Ectodermal cell (in vitro differentiated cells): ENCODE measurements at regions not wholly inside any gene's neighbourhood (a gene's known extent, or its start where the extent isn't known, plus 50 kb on each side); places are given as distances from the start of the nearest gene placed in this dataset.

Experiments
- H3K27ac ChIP-seq: 2 replicates; pipeline ENCODE4 v1.7.0; 2013; ENCODE audit warnings: mild to moderate bottlenecking, low read depth, low read length; ENCODE audit not compliant: insufficient read depth, poor library complexity, severe bottlenecking
- H3K27me3 ChIP-seq: 2 replicates; pipeline ENCODE4 v1.7.0; 2013; ENCODE audit warnings: mild to moderate bottlenecking, low read length; ENCODE audit not compliant: insufficient read depth, control insufficient read depth, poor library complexity, severe bottlenecking
- H3K36me3 ChIP-seq: one replicate; pipeline ENCODE4 v1.7.0; 2013; ENCODE audit warnings: low read length; ENCODE audit not compliant: control insufficient read depth, insufficient read depth
- H3K4me1 ChIP-seq: one replicate; pipeline ENCODE4 v1.7.0; 2013; ENCODE audit warnings: low read length; ENCODE audit not compliant: control insufficient read depth, insufficient read depth
- H3K4me3 ChIP-seq: 2 replicates; pipeline ENCODE4 v1.7.0; 2013; ENCODE audit warnings: low read depth, low read length, control low read depth; ENCODE audit not compliant: insufficient read depth
- H3K9me3 ChIP-seq: 2 replicates; pipeline ENCODE4 v1.7.0; 2013; ENCODE audit warnings: mild to moderate bottlenecking, low read length, moderate library complexity; ENCODE audit not compliant: control insufficient read depth
- WGBS, 2 experiments: methylation state at CpG; one replicate each; pipeline ENCODE4 v1.1.7; 2013; ENCODE audit warnings: missing lambda C conversion rate in 2 of 2; 5-methylcytosine and 5-hydroxymethylcytosine counted together

- 95% methylated on average over 47 of the region's 47 CpGs for WGBS, 2 experiments
Measured at GRCh38 chr2:106584304-106584954, 97.3 kb downstream of the CD8B2 start.

GRCh38 chr2:106596844-106597243 lies 109.7 kb downstream of the CD8B2 start:
- Histone ChIP-seq H3K27ac (no peak overlapping the region), H3K9me3 (no peaks in the 10 kb centered on the region), H3K27me3 (no peaks in the 10 kb centered on the region), H3K4me3 (no peak overlapping the region), H3K4me1 (no peaks in the 10 kb centered on the region), H3K36me3 (no peaks in the 10 kb centered on the region)
- WGBS, 2 experiments: 69 to 71% methylated on average over 3 to 4 of the region's 4 CpGs

More at GRCh38 chr2:106584304-106584954, 97.3 kb downstream of the CD8B2 start:
- Histone ChIP-seq H3K4me1 (peaks cover 5% of the 10 kb centered on the region), H3K27ac (no peak overlapping the region), H3K4me3 (no peak overlapping the region), H3K27me3 (peaks cover 9% of the 10 kb centered on the region), H3K36me3 (no peaks in the 10 kb centered on the region), H3K9me3 (no peaks in the 10 kb centered on the region)

GRCh38 chr2:106599540-106599939 lies 112.4 kb downstream of the CD8B2 start:
- Histone ChIP-seq H3K9me3 (no peaks in the 10 kb centered on the region), H3K27me3 (no peaks in the 10 kb centered on the region), H3K4me1 (no peaks in the 10 kb centered on the region), H3K36me3 (no peaks in the 10 kb centered on the region), H3K27ac (no peak overlapping the region), H3K4me3 (no peak overlapping the region)
- 82 to 98% methylated on average over 2 to 3 of the region's 3 CpGs for WGBS, 2 experiments

GRCh38 chr2:106602042-106602441 lies 114.9 kb downstream of the CD8B2 start:
- no peak overlapping the region for H3K27ac ChIP-seq
- H3K4me3 ChIP-seq: no peak overlapping the region
- H3K36me3 ChIP-seq: no peaks in the 10 kb centered on the region
- WGBS, 2 experiments: 84 to 88% methylated on average over 4 of the region's 4 CpGs
- H3K27me3 ChIP-seq: no peaks in the 10 kb centered on the region
- no peaks in the 10 kb centered on the region for H3K9me3 ChIP-seq
- no peaks in the 10 kb centered on the region for H3K4me1 ChIP-seq

GRCh38 chr2:106606652-106607051 lies 119.5 kb downstream of the CD8B2 start:
- Histone ChIP-seq H3K4me1 (no peaks in the 10 kb centered on the region), H3K9me3 (no peaks in the 10 kb centered on the region), H3K4me3 (no peak overlapping the region), H3K27ac (no peak overlapping the region), H3K27me3 (no peaks in the 10 kb centered on the region), H3K36me3 (no peaks in the 10 kb centered on the region)
- WGBS, 2 experiments: 91 to 92% methylated on average over 2 to 3 of the region's 3 CpGs

GRCh38 chr2:106607371-106607770 lies 120.2 kb downstream of the CD8B2 start:
- no peaks in the 10 kb centered on the region for H3K27me3 ChIP-seq
- H3K4me3 ChIP-seq: no peak overlapping the region
- 85 to 97% methylated on average over 1 of the region's 1 CpG for WGBS, 2 experiments
- H3K36me3 ChIP-seq: no peaks in the 10 kb centered on the region
- H3K9me3 ChIP-seq: no peaks in the 10 kb centered on the region
- H3K27ac ChIP-seq: no peak overlapping the region
- H3K4me1 ChIP-seq: no peaks in the 10 kb centered on the region

- H3K36me3 ChIP-seq: no peaks in the 10 kb centered on the region
- H3K27ac ChIP-seq: no peak overlapping the region
- no peaks in the 10 kb centered on the region for H3K9me3 ChIP-seq
- no peak overlapping the region for H3K4me3 ChIP-seq
- H3K27me3 ChIP-seq: no peaks in the 10 kb centered on the region
- H3K4me1 ChIP-seq: no peaks in the 10 kb centered on the region
- 98 to 100% methylated on average over 2 of the region's 2 CpGs for WGBS, 2 experiments
Measured at GRCh38 chr2:106609780-106610179, 122.6 kb downstream of the CD8B2 start.

GRCh38 chr2:106614511-106615291 lies 127.5 kb downstream of the CD8B2 start:
- Histone ChIP-seq H3K27ac (no peak overlapping the region), H3K4me3 (no peak overlapping the region), H3K9me3 (no peaks in the 10 kb centered on the region), H3K4me1 (no peaks in the 10 kb centered on the region), H3K27me3 (no peaks in the 10 kb centered on the region), H3K36me3 (no peaks in the 10 kb centered on the region)
- WGBS, 2 experiments: 93 to 95% methylated on average over 5 of the region's 5 CpGs

- H3K4me1 ChIP-seq: no peaks in the 10 kb centered on the region
- H3K4me3 ChIP-seq: no peak overlapping the region
- H3K27me3 ChIP-seq: no peaks in the 10 kb centered on the region
- 65 to 81% methylated on average over 3 of the region's 3 CpGs for WGBS, 2 experiments
- no peaks in the 10 kb centered on the region for H3K9me3 ChIP-seq
- H3K27ac ChIP-seq: no peak overlapping the region
- no peaks in the 10 kb centered on the region for H3K36me3 ChIP-seq
Measured at GRCh38 chr2:106618614-106619013, 131.4 kb downstream of the CD8B2 start.

GRCh38 chr2:106623456-106623855 lies 136.3 kb downstream of the CD8B2 start:
- Histone ChIP-seq H3K36me3 (no peaks in the 10 kb centered on the region), H3K27me3 (no peaks in the 10 kb centered on the region), H3K9me3 (no peaks in the 10 kb centered on the region), H3K4me3 (no peak overlapping the region), H3K4me1 (no peaks in the 10 kb centered on the region), H3K27ac (no peak overlapping the region)
- 85 to 95% methylated on average over 1 to 2 of the region's 2 CpGs for WGBS, 2 experiments
